Aorta (tissue), 5 donors: ENCODE measurements at regions not wholly inside any gene's neighbourhood (a gene's known extent, or its start where the extent isn't known, plus 50 kb on each side); places are given as distances from the start of the nearest gene placed in this dataset.
"Not testable (repeated sequence)": the region's sequence is repeated elsewhere in the genome, so short reads cannot be mapped to it uniquely, and the experiment has no call there.

ENCODE experiments used
- ATAC-seq: fragments of 200-7000 bp; cut with Tn5 transposase; one replicate; pipeline ENCODE4 v1.9.1; 2022; ENCODE audit warnings: moderate library complexity; ENCODE audit not compliant: low FRiP score
- DNase-seq, 2 donors: peaks; one replicate each; pipeline ENCODE4 v3.0.0-alpha.2; 2020
- H3K27ac ChIP-seq, 2 donors: one replicate each; pipeline ENCODE4 v1.5.1; 2013; ENCODE audit warnings: low read length in 2 of 2, mild to moderate bottlenecking in 2 of 2, moderate library complexity in 2 of 2, control low read depth in 1 of 2, inconsistent platforms in 1 of 2, low read depth in 1 of 2
- H3K27me3 ChIP-seq, 2 donors: one replicate each; pipeline ENCODE4 v1.6.1; 2013; ENCODE audit warnings: control low read depth in 1 of 2, low read length in 1 of 2, mild to moderate bottlenecking in 1 of 2, moderate library complexity in 1 of 2; ENCODE audit not compliant: insufficient read depth in 2 of 2, control insufficient read depth in 1 of 2
- H3K36me3 ChIP-seq, 2 donors: one replicate each; pipeline ENCODE4 v1.6.1; 2013; ENCODE audit warnings: control low read depth in 1 of 2, low read length in 1 of 2, mild to moderate bottlenecking in 1 of 2; ENCODE audit not compliant: insufficient read depth in 2 of 2, control insufficient read depth in 1 of 2
- H3K4me1 ChIP-seq, 2 donors: one replicate each; pipeline ENCODE4 v1.6.1; 2013; ENCODE audit warnings: low read length in 2 of 2, control low read depth in 1 of 2, mild to moderate bottlenecking in 1 of 2, moderate library complexity in 1 of 2; ENCODE audit not compliant: insufficient read depth in 2 of 2, control insufficient read depth in 1 of 2
- H3K4me3 ChIP-seq, 2 donors: one replicate each; pipeline ENCODE4 v1.5.1; 2013; ENCODE audit warnings: low read length in 2 of 2, control low read depth in 1 of 2, mild to moderate bottlenecking in 1 of 2
- H3K9me3 ChIP-seq: one replicate; pipeline ENCODE4 v1.6.1; 2013; ENCODE audit warnings: mild to moderate bottlenecking, low read length; ENCODE audit not compliant: control insufficient read depth
- WGBS, 2 donors: extraction: QIAGEN DNeasy Blood & Tissue Kit; methylation state at CpG; one replicate each; pipeline ENCODE4 v1.1.7; 2013; 5-methylcytosine and 5-hydroxymethylcytosine counted together
- intact Hi-C, 2 donors: fragments of 100-400 bp; cut with DNase I; formaldehyde crosslinking; loops; one replicate each; pipeline versions ENCODE4 v1.14.2 to v1.15.0; 2022
- donor health status: healthy with polysubstance abuse.
- donor health status: Bipolar disorder and iron deficiency.
- donor health status: DM: no; HTN: no; CAD: no.
- donor health status: DM: no; HTN: no; CAD: no.
- donor health status: DM: yes; HTN: yes; CAD: no.

DNA sequence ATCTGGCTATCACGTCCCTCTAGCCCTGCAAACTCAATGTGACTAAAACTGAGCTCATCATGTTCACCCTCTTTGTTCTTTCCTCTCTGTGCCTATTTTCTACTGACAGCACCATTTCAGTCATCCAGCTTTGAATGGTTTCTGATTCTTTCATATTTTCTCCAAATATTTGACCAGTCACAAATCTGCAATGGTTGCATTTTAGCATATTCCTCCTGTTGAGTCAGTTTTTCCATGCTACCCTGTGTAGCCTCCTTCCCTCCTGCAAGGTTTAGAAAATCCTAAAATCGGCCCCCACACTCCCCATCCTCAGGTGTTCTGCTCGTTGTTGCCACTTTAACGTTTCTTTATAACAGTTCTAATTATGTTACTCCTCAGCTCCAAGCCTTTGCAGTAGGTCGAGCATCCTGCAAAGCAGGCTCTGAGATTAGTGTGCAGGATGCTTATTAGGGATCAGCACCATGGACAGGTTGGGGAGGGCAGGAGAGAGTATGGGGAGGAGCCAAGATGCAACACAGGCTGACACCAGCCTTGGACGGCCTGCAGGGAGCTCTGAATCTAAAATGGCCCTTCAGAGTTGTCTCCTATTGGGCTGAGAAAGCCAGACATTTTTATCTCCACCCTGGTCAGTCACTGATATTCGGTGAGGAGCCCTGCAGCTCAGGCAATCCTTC lies 531.0 kb upstream of the COBL start:
- WGBS, 2 donors: 39 to 41% methylated on average over 7 of the region's 7 CpGs
- DNase-seq (no peak), ATAC-seq (no peak)
- Histone ChIP-seq H3K4me1 (no peaks in the 10 kb centered on the region), H3K27ac (no peak overlapping the region), H3K9me3 (no peaks in the 10 kb centered on the region), H3K27me3 (no peaks in the 10 kb centered on the region), H3K4me3 (no peak overlapping the region), H3K36me3 (no peaks in the 10 kb centered on the region)
- intact Hi-C loops: no loop called here

DNA sequence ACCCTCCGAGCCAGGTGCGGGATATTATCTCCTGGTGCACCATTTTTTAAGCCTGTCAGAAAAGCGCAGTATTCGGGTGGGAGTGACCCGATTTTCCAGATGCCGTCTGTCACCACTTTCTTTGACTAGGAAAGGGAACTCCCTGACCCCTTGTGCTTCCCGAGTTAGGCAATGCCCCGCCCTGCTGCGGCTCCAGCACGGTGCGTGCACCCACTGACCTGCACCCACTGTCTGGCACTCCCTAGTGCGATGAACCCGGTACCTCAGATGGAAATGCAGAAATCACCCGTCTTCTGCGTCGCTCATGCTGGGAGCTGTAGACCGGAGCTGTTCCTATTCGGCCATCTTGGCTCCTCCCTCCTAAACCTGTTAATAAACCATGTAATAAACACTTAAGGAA lies 522.5 kb upstream of the COBL start:
- ATAC-seq, H3K36me3 ChIP-seq, H3K9me3 ChIP-seq, H3K27me3 ChIP-seq, H3K4me1 ChIP-seq, H3K4me3 ChIP-seq, intact Hi-C loops, H3K27ac ChIP-seq, DNase-seq: not testable (repeated sequence)
- 92% methylated on average over 18 of the region's 18 CpGs for WGBS, 2 donors

DNA sequence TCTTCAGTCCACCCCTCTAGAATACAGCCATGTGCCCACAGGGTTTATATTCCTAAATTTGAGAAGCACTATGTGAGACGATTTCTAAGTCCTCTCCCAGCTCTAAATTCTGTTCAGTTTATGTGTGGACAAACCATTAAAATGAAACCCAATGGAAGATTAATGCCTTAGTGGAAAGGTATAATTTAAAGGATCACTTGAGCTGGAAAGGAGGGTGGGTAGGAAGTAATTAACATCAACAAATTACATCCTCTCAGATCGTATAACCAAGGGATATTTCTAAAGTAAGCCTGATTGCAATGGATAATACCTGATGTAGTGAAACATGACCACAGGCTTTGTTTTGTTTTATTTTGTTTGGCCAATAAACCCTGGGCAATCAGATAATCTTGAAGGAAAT lies 511.0 kb upstream of the COBL start:
- 45 to 51% methylated on average over 2 of the region's 2 CpGs for WGBS, 2 donors
- Histone ChIP-seq H3K36me3 (no peaks in the 10 kb centered on the region), H3K9me3 (peaks cover 2% of the 10 kb centered on the region), H3K27ac (no peak overlapping the region), H3K27me3 (no peaks in the 10 kb centered on the region), H3K4me1 (no peaks in the 10 kb centered on the region), H3K4me3 (no peak overlapping the region)
- DNase-seq: no peak
- ATAC-seq: no peak
- intact Hi-C loops: no loop called here

DNA sequence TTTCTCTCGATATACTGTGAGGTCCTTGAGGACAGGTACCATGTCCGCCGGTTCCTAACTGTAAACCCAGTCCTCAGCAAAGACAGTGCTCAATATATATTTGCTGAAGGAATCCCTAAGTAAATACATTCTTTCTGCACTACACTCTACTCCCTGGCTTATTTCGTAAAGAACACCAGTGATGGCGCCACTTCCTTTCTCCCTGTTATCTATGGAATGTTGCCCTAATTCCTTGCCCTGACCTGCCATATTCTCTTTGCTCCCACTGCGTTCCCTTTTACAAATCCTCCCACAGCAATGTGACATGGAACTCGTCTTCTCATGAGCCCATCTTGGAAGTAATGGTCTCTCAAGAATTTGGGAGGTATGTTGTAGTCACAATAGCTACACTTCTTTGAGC lies 507.4 kb upstream of the COBL start:
- ATAC-seq: no peak
- Histone ChIP-seq H3K36me3 (no peaks in the 10 kb centered on the region), H3K27me3 (no peaks in the 10 kb centered on the region), H3K27ac (no peak overlapping the region), H3K4me3 (no peak overlapping the region), H3K4me1 (no peaks in the 10 kb centered on the region), H3K9me3 (peaks cover 4% of the 10 kb centered on the region)
- intact Hi-C loops: no loop called here
- DNase-seq: no peak
- WGBS, 2 donors: 83 to 87% methylated on average over 7 of the region's 7 CpGs

DNA sequence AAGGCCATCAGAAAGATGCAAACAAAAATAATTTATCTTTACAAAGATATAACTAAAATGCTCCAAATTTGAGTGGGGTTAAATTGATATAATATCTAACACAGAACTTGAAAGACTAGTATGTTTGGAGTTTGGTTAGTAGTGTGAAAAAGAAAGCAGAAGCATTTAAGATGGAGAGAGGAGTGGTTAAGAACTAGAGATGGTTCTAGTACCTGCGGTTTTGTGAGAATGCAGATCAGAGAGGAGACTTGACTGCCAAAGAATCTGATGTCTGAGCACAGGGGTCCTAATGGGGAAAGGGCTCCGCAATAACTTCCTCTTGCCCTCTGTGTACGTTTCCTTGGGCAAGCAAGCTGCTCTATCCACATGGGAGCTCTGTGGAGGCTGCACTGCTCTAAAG lies 506.8 kb upstream of the COBL start:
- intact Hi-C loops: no loop called here
- H3K4me1 ChIP-seq: no peaks in the 10 kb centered on the region

DNA sequence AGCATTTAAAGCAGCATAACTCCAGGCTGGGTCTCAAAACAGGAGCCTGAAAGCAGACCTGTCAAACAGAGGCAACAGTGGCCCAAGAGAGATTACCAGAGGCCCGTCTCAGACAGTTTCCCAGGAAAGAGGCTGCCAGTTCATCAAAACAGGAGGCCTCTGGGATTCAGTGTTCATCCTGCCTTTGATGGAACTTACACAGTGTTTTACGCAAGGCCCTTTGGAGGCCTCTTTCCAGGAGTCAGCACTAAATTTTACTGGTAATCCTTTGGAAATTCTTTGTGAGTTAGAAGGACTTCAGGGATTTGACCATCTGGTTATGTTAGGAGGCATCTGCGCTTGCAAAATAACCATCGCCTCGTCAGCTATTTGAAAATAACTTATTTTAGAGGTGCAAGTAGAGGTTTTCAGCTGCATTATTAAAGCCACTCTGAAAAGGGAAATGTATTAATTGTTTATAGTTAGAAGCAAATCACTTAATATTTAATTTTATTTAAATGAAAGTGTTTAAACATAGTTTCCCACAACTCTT lies 501.2 kb upstream of the COBL start:
- Histone ChIP-seq H3K36me3 (no peaks in the 10 kb centered on the region), H3K9me3 (peaks cover 4% of the 10 kb centered on the region), H3K27me3 (no peaks in the 10 kb centered on the region), H3K4me3 (no peak overlapping the region), H3K27ac (no peak overlapping the region), H3K4me1 (no peaks in the 10 kb centered on the region)
- intact Hi-C loops: no loop called here
- WGBS, 2 donors: 86 to 89% methylated on average over 5 of the region's 5 CpGs
- ATAC-seq (no peak), DNase-seq (no peak)

More for the DNA sequence above, 506.8 kb upstream of the COBL start:
- Histone ChIP-seq H3K9me3 (peaks cover 4% of the 10 kb centered on the region), H3K27ac (no peak overlapping the region), H3K36me3 (no peaks in the 10 kb centered on the region), H3K27me3 (no peaks in the 10 kb centered on the region), H3K4me3 (no peak overlapping the region)
- DNase-seq (no peak), ATAC-seq (no peak)
- 71 to 79% methylated on average over 3 of the region's 3 CpGs for WGBS, 2 donors

DNA sequence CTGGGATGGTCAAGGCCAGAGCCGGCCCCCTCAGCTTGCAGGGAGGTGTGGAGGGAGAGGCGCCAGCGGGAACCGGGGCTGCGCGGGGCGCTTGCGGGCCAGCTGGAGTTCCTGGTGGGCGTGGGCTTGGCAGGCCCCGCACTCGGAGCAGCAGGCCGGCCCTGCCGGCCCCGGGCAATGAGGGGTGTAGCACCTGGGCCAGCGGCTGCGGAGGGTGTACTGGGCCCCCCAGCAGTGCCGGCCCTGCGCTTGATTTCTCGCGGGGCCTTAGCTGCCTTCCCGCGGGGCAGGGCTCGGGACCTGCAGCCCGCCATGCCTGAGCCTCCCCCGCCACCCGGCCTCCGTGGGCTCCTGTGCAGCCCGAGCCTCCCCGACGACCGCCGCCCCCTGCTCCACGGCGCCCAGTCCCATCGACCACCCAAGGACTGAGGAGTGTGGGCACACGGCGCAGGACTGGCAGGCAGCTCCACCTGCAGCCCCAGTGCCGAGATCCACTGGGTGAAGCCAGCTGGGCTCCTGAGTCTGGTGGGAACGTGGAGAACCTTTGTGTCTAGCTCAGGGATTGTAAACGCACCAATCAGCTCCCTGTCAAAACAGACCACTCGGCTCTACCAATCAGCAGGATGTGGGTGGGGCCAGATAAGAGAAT lies 489.3 kb upstream of the COBL start:
- intact Hi-C loops, H3K4me3 ChIP-seq: not testable (repeated sequence)
- 96 to 97% methylated on average over 38 to 41 of the region's 41 CpGs for WGBS, 2 donors

DNA sequence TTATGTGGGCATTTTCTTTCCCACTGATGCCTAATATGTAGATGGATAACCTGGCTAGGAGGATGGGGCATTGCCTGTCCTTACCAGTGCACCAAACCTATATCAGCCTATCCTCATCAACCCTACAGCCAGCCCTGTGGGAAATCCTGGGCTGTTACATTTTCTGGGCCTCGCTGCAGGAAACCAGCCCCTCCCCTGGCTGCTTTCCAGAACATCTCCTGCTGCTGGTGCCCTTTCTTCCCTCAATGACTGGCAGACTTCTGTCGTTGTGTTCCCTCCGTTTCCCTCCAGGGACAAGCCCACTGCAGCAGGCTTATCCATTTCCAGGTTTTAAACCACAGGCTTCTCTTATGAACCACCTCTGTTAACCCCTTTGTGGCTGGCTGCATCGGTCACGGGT lies 486.1 kb upstream of the COBL start:
- H3K4me3 ChIP-seq: no peak overlapping the region
- ATAC-seq (no peak), DNase-seq (no peak)
- no peak overlapping the region for H3K27ac ChIP-seq
- no peaks in the 10 kb centered on the region for H3K9me3 ChIP-seq
- no peaks in the 10 kb centered on the region for H3K4me1 ChIP-seq
- WGBS, 2 donors: 48 to 50% methylated on average over 5 of the region's 5 CpGs
- intact Hi-C loops: no loop called here
- H3K36me3 ChIP-seq: no peaks in the 10 kb centered on the region
- H3K27me3 ChIP-seq: no peaks in the 10 kb centered on the region

More for the DNA sequence above, 489.3 kb upstream of the COBL start:
- not testable (repeated sequence) for H3K27ac ChIP-seq, H3K4me1 ChIP-seq, H3K9me3 ChIP-seq, H3K27me3 ChIP-seq, DNase-seq, ATAC-seq, H3K36me3 ChIP-seq

DNA sequence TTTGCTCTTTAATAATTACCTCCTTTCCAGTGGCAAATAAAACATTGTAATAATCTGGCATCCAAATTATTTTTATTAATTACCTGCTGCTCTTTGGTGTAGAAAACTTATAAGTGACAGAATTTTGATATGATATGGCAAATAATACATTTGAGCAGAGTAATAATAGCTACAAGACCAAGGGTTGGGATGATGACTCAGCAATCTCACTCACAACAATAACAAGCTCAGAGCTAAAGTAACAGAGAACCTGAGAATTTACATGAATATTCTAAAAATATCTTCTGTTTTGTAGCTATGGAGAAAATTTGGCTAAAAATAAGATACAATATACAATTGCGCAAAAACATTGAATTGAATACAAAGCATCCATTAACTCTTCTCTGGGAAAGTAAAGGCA lies 480.8 kb upstream of the COBL start:
- DNase-seq: no peak
- no peaks in the 10 kb centered on the region for H3K36me3 ChIP-seq
- H3K9me3 ChIP-seq: peaks cover 1% of the 10 kb centered on the region
- WGBS, 2 donors: 59 to 74% methylated on average over 1 of the region's 1 CpG
- no peak overlapping the region for H3K4me3 ChIP-seq
- no peak for ATAC-seq
- H3K4me1 ChIP-seq: no peaks in the 10 kb centered on the region
- intact Hi-C loops: no loop called here
- no peaks in the 10 kb centered on the region for H3K27me3 ChIP-seq
- no peak overlapping the region for H3K27ac ChIP-seq
